GM23248 (cell line): ENCODE measurements at regions not wholly inside any gene's neighbourhood (a gene's known extent, or its start where the extent isn't known, plus 50 kb on each side); places are given as distances from the start of the nearest gene placed in this dataset.
A peak's percentile ranks its signal among the peaks of the same experiment; 100 is the strongest.

ENCODE experiments used
- DNase-seq: peaks from one replicate; pipeline ENCODE4 v3.0.0-alpha.2; 2015
- H2AFZ ChIP-seq: fragments of 200-600 bp; sonication (generic); 2 replicates; pipeline ENCODE4 v1.6.1; 2016; ENCODE audit warnings: antibody characterized with exemption
- H3F3A ChIP-seq: fragments of 200-600 bp; sonication (generic); 2 replicates; pipeline ENCODE4 v1.6.1; 2016; ENCODE audit warnings: mild to moderate bottlenecking, antibody characterized with exemption, mixed run types; ENCODE audit not compliant: insufficient read depth
- H3K27ac ChIP-seq: fragments of 200-600 bp; sonication (generic); 2 replicates; pipeline ENCODE4 v1.5.1; 2016; ENCODE audit warnings: mild to moderate bottlenecking
- H3K27me3 ChIP-seq: fragments of 200-600 bp; sonication (generic); replicated peaks from 2 replicates; pipeline ENCODE4 v1.6.1; 2016; ENCODE audit warnings: mild to moderate bottlenecking; ENCODE audit not compliant: insufficient read depth
- H3K36me3 ChIP-seq: fragments of 200-600 bp; sonication (generic); 2 replicates; pipeline ENCODE4 v1.6.1; 2016; ENCODE audit warnings: low read depth, mild to moderate bottlenecking
- H3K4me1 ChIP-seq: fragments of 200-600 bp; sonication (generic); 2 replicates; pipeline ENCODE4 v1.6.1; 2016; ENCODE audit warnings: mild to moderate bottlenecking; ENCODE audit not compliant: insufficient read depth
- H3K4me2 ChIP-seq: fragments of 200-600 bp; sonication (generic); one replicate; pipeline ENCODE4 v1.6.1; 2016; ENCODE audit warnings: mild to moderate bottlenecking; ENCODE audit not compliant: unreplicated experiment
- H3K4me3 ChIP-seq: fragments of 200-600 bp; sonication (generic); 2 replicates; pipeline ENCODE4 v1.5.1; 2016; ENCODE audit warnings: mild to moderate bottlenecking
- H3K79me2 ChIP-seq: fragments of 200-600 bp; sonication (generic); 2 replicates; pipeline ENCODE4 v1.6.1; 2016; ENCODE audit warnings: mild to moderate bottlenecking; ENCODE audit not compliant: insufficient read depth
- H3K9ac ChIP-seq: fragments of 200-600 bp; sonication (generic); 2 replicates; pipeline ENCODE4 v1.6.1; 2016; ENCODE audit warnings: mild to moderate bottlenecking
- H3K9me2 ChIP-seq: fragments of 200-600 bp; sonication (generic); 2 replicates; pipeline ENCODE4 v1.6.1; 2016; ENCODE audit warnings: mixed run types, mild to moderate bottlenecking, moderate library complexity; ENCODE audit not compliant: insufficient read depth
- H3K9me3 ChIP-seq: fragments of 200-600 bp; sonication (generic); one replicate; pipeline ENCODE4 v1.6.1; 2017; ENCODE audit warnings: low read depth
- H4K20me1 ChIP-seq: fragments of 200-600 bp; sonication (generic); 2 replicates; pipeline ENCODE4 v1.6.0; 2016; ENCODE audit not compliant: insufficient read depth
- EZH2 ChIP-seq: fragments of 200-600 bp; sonication (generic); IDR thresholded peaks from 2 replicates; pipeline ENCODE4 v1.6.1; 2018; ENCODE audit warnings: antibody characterized with exemption, mild to moderate bottlenecking; ENCODE audit not compliant: insufficient read depth, poor library complexity, severe bottlenecking
- EZH2phosphoT487 ChIP-seq: fragments of 200-600 bp; sonication (generic); IDR thresholded peaks from 2 replicates; pipeline ENCODE4 v1.6.1; 2018; ENCODE audit warnings: antibody characterized with exemption, moderate library complexity, mild to moderate bottlenecking, low read depth; ENCODE audit not compliant: insufficient read depth
- WGBS, 2 experiments: methylation state at CpG; one replicate each; pipeline ENCODE4 v1.1.6; 2015 to 2017; ENCODE audit warnings: low lambda C conversion rate in 2 of 2, low coverage in 1 of 2; ENCODE audit errors: missing lambda C conversion rate in 2 of 2; 5-methylcytosine and 5-hydroxymethylcytosine counted together
- in situ Hi-C: fragments of 300-500 bp; cut with MboI; formaldehyde crosslinking; loops from 2 replicates; pipeline ENCODE4 v1.15.0; 2020

- Histone ChIP-seq H3K27me3 (no peaks in the 10 kb centered on the region), H3K4me1 (peaks cover 14% of the 10 kb centered on the region; the same call in 1 of the 2 replicates), H3K4me2 (no peak overlapping the region), H2AFZ (no peak overlapping the region), H4K20me1 (no peaks in the 10 kb centered on the region), H3F3A (no peaks in the 10 kb centered on the region), H3K36me3 (no peaks in the 10 kb centered on the region), H3K9me2 (no peaks in the 10 kb centered on the region), H3K79me2 (no peaks in the 10 kb centered on the region), H3K9me3 (no peaks in the 10 kb centered on the region), H3K4me3 (no peak overlapping the region), H3K27ac (no peak overlapping the region), H3K9ac (no peak overlapping the region)
- 50 to 57% methylated on average over 1 of the region's 1 CpG for WGBS, 2 experiments
- TF ChIP-seq EZH2 (no peak), EZH2phosphoT487 (no peak)
- in situ Hi-C loops = no loop called here
- DNase-seq = no peak
Observed at GRCh38 chr18:29838556-29838955, 1204.0 kb downstream of the DSC3 start.

GRCh38 chr18:29823671-29824070 lies 1218.9 kb downstream of the DSC3 start:
- H2AFZ ChIP-seq = no peak overlapping the region
- no peaks in the 10 kb centered on the region for H3K79me2 ChIP-seq
- no peak overlapping the region for H3K4me3 ChIP-seq
- H3K27ac ChIP-seq = no peak overlapping the region
- H3K27me3 ChIP-seq = no peaks in the 10 kb centered on the region
- H3K9me3 ChIP-seq = no peaks in the 10 kb centered on the region
- no peak overlapping the region for H3K9ac ChIP-seq
- peaks cover 3% of the 10 kb centered on the region for H3K9me2 ChIP-seq
- 33 to 44% methylated on average over 1 of the region's 1 CpG for WGBS, 2 experiments
- H3K4me1 ChIP-seq = no peaks in the 10 kb centered on the region
- peak; percentile 1 for DNase-seq
- H3F3A ChIP-seq = no peaks in the 10 kb centered on the region
- TF ChIP-seq EZH2phosphoT487 (no peak), EZH2 (no peak)
- in situ Hi-C loops = no loop called here
- H4K20me1 ChIP-seq = no peaks in the 10 kb centered on the region
- no peaks in the 10 kb centered on the region for H3K36me3 ChIP-seq
- no peak overlapping the region for H3K4me2 ChIP-seq

GRCh38 chr18:29821544-29821943 lies 1221.0 kb downstream of the DSC3 start:
- no peaks in the 10 kb centered on the region for H3K36me3 ChIP-seq
- H3K9me2 ChIP-seq = peaks cover 3% of the 10 kb centered on the region; the same call in 1 of the 2 replicates
- H4K20me1 ChIP-seq = no peaks in the 10 kb centered on the region
- H3K79me2 ChIP-seq = no peaks in the 10 kb centered on the region
- H2AFZ ChIP-seq = no peak overlapping the region
- no peak overlapping the region for H3K4me2 ChIP-seq
- no peak for TF ChIP-seq EZH2
- no peak for TF ChIP-seq EZH2phosphoT487
- no peak overlapping the region for H3K9ac ChIP-seq
- DNase-seq = no peak
- no peaks in the 10 kb centered on the region for H3K9me3 ChIP-seq
- WGBS, 2 experiments = 47 to 48% methylated on average over 1 of the region's 1 CpG
- H3K4me1 ChIP-seq = no peaks in the 10 kb centered on the region
- H3K4me3 ChIP-seq = no peak overlapping the region
- in situ Hi-C loops = no loop called here
- H3K27ac ChIP-seq = no peak overlapping the region
- H3F3A ChIP-seq = no peaks in the 10 kb centered on the region
- no peaks in the 10 kb centered on the region for H3K27me3 ChIP-seq

GRCh38 chr18:29811519-29811918 lies 1231.0 kb downstream of the DSC3 start:
- Histone ChIP-seq H3K9ac (no peak overlapping the region), H3K79me2 (no peaks in the 10 kb centered on the region), H3K9me2 (no peaks in the 10 kb centered on the region), H3K9me3 (no peaks in the 10 kb centered on the region), H3K27ac (no peak overlapping the region), H3K36me3 (no peaks in the 10 kb centered on the region), H3K27me3 (no peaks in the 10 kb centered on the region), H4K20me1 (no peaks in the 10 kb centered on the region), H3K4me3 (no peak overlapping the region), H3K4me2 (no peak overlapping the region), H3K4me1 (no peaks in the 10 kb centered on the region), H2AFZ (no peak overlapping the region), H3F3A (no peaks in the 10 kb centered on the region)
- 65 to 67% methylated on average over 4 of the region's 4 CpGs for WGBS, 2 experiments
- DNase-seq = no peak
- TF ChIP-seq EZH2phosphoT487 (no peak), EZH2 (no peak)
- in situ Hi-C loops = no loop called here

- no peaks in the 10 kb centered on the region for H3K4me1 ChIP-seq
- no peak overlapping the region for H3K4me3 ChIP-seq
- no peak overlapping the region for H3K4me2 ChIP-seq
- 0 out of 2 replicates have a peak, but pooled peaks cover 5% of the 10 kb centered on the region for H3K9me2 ChIP-seq
- DNase-seq = no peak
- no peaks in the 10 kb centered on the region for H3K79me2 ChIP-seq
- H3K36me3 ChIP-seq = no peaks in the 10 kb centered on the region
- in situ Hi-C loops = no loop called here
- no peaks in the 10 kb centered on the region for H3F3A ChIP-seq
- H3K27me3 ChIP-seq = no peaks in the 10 kb centered on the region
- H3K9me3 ChIP-seq = no peaks in the 10 kb centered on the region
- TF ChIP-seq EZH2 (no peak), EZH2phosphoT487 (no peak)
- no peak overlapping the region for H3K9ac ChIP-seq
- peak overlapping the region; percentile 26; the same call in 1 of the 2 replicates for H2AFZ ChIP-seq
- no peak overlapping the region for H3K27ac ChIP-seq
- no peaks in the 10 kb centered on the region for H4K20me1 ChIP-seq
- WGBS, 2 experiments = 58 to 71% methylated on average over 1 of the region's 1 CpG
Observed at GRCh38 chr18:29780816-29781215, 1261.7 kb downstream of the DSC3 start.
